ENCODE measurements at regions not wholly inside any gene's neighbourhood (a gene's known extent, or its start where the extent isn't known, plus 50 kb on each side); places are given as distances from the start of the nearest gene placed in this dataset.

DNA sequence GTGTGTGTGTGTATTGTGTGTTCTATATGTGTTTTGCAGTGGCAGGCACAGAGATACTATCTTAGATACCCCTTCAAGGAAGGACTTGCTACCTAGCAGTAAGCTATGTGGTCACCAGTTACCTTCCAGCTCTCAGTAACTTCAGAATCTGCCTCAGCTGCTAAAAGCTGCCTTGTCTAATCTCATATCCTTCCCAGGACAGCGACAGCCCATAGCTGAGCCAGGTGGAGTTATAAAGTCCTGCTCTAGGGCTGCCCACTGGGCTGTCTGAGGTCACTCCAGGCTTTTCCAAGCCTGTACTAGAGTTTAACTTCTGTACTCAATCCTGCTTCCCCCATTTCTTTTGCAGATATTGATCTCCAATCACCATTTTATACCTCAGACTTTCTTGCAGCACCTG, 942.6 kb downstream of the GALC start:
- Histone ChIP-seq H3K9me3 (ENCODE audit: control insufficient read depth, insufficient read depth, low read length) (no peaks in the 10 kb centered on the region), H4K20me1 (ENCODE audit: insufficient read depth, low read length) (no peaks in the 10 kb centered on the region), H2AK9ac (replicated peaks; ENCODE audit: low read depth, low read length, poor library complexity) (no peak overlapping the region), H3K4ac (ENCODE audit: low read depth, low read length) (no peak overlapping the region), H2AFZ (replicated peaks; ENCODE audit: low read length, poor library complexity) (no peak overlapping the region), H3K56ac (ENCODE audit: extremely low read depth, insufficient read depth, low read length) (no peak overlapping the region), H2AK5ac (ENCODE audit: low read depth, low read length) (no peak overlapping the region), H3K36me3 (ENCODE audit: control insufficient read depth, insufficient read depth, low read length) (no peaks in the 10 kb centered on the region), H3K4me2 (ENCODE audit: low read depth, low read length) (no peak overlapping the region), H3K9me1 (ENCODE audit: insufficient read depth, low read length) (no peaks in the 10 kb centered on the region), H4K5ac (ENCODE audit: low read depth, low read length) (no peak overlapping the region), H3K27ac (ENCODE audit: insufficient read depth, low read length) (no peak overlapping the region), H2BK20ac (ENCODE audit: low read depth, low read length) (no peak overlapping the region), H2BK15ac (ENCODE audit: low read depth, low read length) (no peak overlapping the region), H3K4me1 (ENCODE audit: control insufficient read depth, insufficient read depth, low read length) (no peaks in the 10 kb centered on the region), H3K23ac (ENCODE audit: low read depth, low read length) (no peak overlapping the region), H3K27me3 (ENCODE audit: control insufficient read depth, insufficient read depth, low read length) (no peaks in the 10 kb centered on the region), H2BK5ac (ENCODE audit: low read depth, low read length, poor library complexity, severe bottlenecking) (no peak overlapping the region), H3K14ac (replicated peaks; ENCODE audit: low read depth, low read length) (no peak overlapping the region), H3K18ac (ENCODE audit: low read depth, low read length) (no peak overlapping the region), H4K8ac (ENCODE audit: low read depth in 2 of 2, low read length in 2 of 2) (no peak overlapping the region), H3K4me3 (ENCODE audit: insufficient read depth, low read depth, low read length) (no peak overlapping the region), H3K79me1 (ENCODE audit: low read depth in 1 of 2, low read length in 2 of 2) (no peaks in the 10 kb centered on the region), H3K9ac (ENCODE audit: low read depth, low read length) (no peak overlapping the region), H4K91ac (ENCODE audit: insufficient read depth, low read depth, low read length) (no peak overlapping the region), H2BK120ac (ENCODE audit: low read depth, low read length) (no peak overlapping the region)
- intact Hi-C loops (cut with micrococcal nuclease): loop anchor here (5.0 kb wide), 1 partner anchor 1513 kb away; no protein-coding TSS in a partner anchor
- no TSS peak for BruUV-seq (replicated peaks)
- no CpG with 5 or more reads among the region's 1 CpG for WGBS, 2 experiments (ENCODE audit: extremely low coverage in 2 of 2, insufficient read length in 1 of 2)
- dilution Hi-C loops (cut with HindIII; ENCODE audit: low sequenced_read_pairs, unreplicated experiment): no loop called here
- DNase-seq (no peak), ATAC-seq (ENCODE audit: low read depth) (no peak)
- in situ Hi-C loops (cut with MboI; ENCODE audit: low sequenced_read_pairs): no loop called here
- TF ChIP-seq RCOR1 (IDR thresholded peaks at IDR 0.05; ENCODE audit: insufficient replicate concordance, low read length) (no peak), CHD1 (IDR thresholded peaks at IDR 0.05; ENCODE audit: low read depth, low read length) (no peak), MAFK (IDR thresholded peaks at IDR 0.05; ENCODE audit: low read depth, low read length) (no peak), SMC3 (IDR thresholded peaks at IDR 0.05; ENCODE audit: low read depth, low read length) (no peak), RFX5 (IDR thresholded peaks at IDR 0.05; ENCODE audit: low read depth, low read length) (no peak), CEBPB (IDR thresholded peaks at IDR 0.05; ENCODE audit: low read depth, low read length) (no peak), ELK1 (IDR thresholded peaks at IDR 0.05; ENCODE audit: borderline replicate concordance, low read depth, low read length) (no peak)
- TF ChIP-seq, protein P1, sequence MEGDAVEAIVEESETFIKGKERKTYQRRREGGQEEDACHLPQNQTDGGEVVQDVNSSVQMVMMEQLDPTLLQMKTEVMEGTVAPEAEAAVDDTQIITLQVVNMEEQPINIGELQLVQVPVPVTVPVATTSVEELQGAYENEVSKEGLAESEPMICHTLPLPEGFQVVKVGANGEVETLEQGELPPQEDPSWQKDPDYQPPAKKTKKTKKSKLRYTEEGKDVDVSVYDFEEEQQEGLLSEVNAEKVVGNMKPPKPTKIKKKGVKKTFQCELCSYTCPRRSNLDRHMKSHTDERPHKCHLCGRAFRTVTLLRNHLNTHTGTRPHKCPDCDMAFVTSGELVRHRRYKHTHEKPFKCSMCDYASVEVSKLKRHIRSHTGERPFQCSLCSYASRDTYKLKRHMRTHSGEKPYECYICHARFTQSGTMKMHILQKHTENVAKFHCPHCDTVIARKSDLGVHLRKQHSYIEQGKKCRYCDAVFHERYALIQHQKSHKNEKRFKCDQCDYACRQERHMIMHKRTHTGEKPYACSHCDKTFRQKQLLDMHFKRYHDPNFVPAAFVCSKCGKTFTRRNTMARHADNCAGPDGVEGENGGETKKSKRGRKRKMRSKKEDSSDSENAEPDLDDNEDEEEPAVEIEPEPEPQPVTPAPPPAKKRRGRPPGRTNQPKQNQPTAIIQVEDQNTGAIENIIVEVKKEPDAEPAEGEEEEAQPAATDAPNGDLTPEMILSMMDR (conservative IDR thresholded peaks at IDR 0.05; ENCODE audit: low read depth, low read length): no peak
- POLR2A ChIA-PET (ENCODE audit: unreplicated experiment): no interaction called here
- CTCF ChIA-PET: interaction anchor here (0.7 to 2.0 kb wide), 10 partner anchors 10 to 993 kb away, joined by 3 to 7 read pairs (median 3); no protein-coding TSS in a partner anchor

All from IMR-90 (cell line).